H1 (cell line): ENCODE measurements at regions not wholly inside any gene's neighbourhood (a gene's known extent, or its start where the extent isn't known, plus 50 kb on each side); places are given as distances from the start of the nearest gene placed in this dataset.
"Not testable (repeated sequence)": the region's sequence is repeated elsewhere in the genome, so short reads cannot be mapped to it uniquely, and the experiment has no call there.

Experiments used
- CTCF ChIA-PET: fragments of 300-600 bp; sonication (Branson Sonifier 250); formaldehyde crosslinking; loops from one replicate; lab custom pipeline; 2021; ENCODE audit not compliant: partially characterized antibody; lab: Charles Lee
- POLR2A ChIA-PET: fragments of 300-600 bp; sonication (Branson Sonifier 250); formaldehyde crosslinking; loops from one replicate; lab custom pipeline; 2021; ENCODE audit warnings: inconsistent platforms; ENCODE audit not compliant: partially characterized antibody; lab: Charles Lee
- DNase-seq, 2 experiments: peaks; one replicate each; pipeline versions ENCODE4 v3.0.0 to v3.0.0-alpha.2; 2010 to 2022; ENCODE audit warnings: low spot score in 2 of 2, low read depth in 1 of 2, mixed read lengths in 1 of 2
- FAIRE-seq: peaks from 2 replicates; lab custom pipeline; 2011; peaks lifted over from hg19 to GRCh38; lab: Jason Lieb, UNC
- H2AFZ ChIP-seq: 2 replicates; pipeline ENCODE4 v1.8.1; 2012; ENCODE audit warnings: low read length, inconsistent platforms
- H2AK5ac ChIP-seq: 2 replicates; pipeline ENCODE4 v1.6.1; 2013; ENCODE audit warnings: low read depth, low read length
- H2BK120ac ChIP-seq: replicated peaks from 2 replicates; pipeline ENCODE3; 2013; ENCODE audit warnings: low read depth, low read length, inconsistent platforms
- H2BK12ac ChIP-seq: 2 replicates; pipeline ENCODE4 v1.6.1; 2013; ENCODE audit warnings: low read depth, low read length
- H2BK15ac ChIP-seq: 2 replicates; pipeline ENCODE4 v1.6.1; 2013; ENCODE audit warnings: low read length
- H2BK20ac ChIP-seq: 2 replicates; pipeline ENCODE4 v1.6.1; 2013; ENCODE audit warnings: low read length
- H2BK5ac ChIP-seq: 2 replicates; pipeline ENCODE4 v1.6.1; 2013; ENCODE audit warnings: low read depth, low read length
- H3K14ac ChIP-seq: 2 replicates; pipeline ENCODE4 v1.6.1; 2013; ENCODE audit warnings: inconsistent platforms; ENCODE audit not compliant: insufficient read length
- H3K18ac ChIP-seq: 2 replicates; pipeline ENCODE4 v1.6.1; 2013; ENCODE audit warnings: low read length; ENCODE audit errors: extremely low read depth
- H3K23ac ChIP-seq: 2 replicates; pipeline ENCODE4 v1.6.1; 2013; ENCODE audit warnings: inconsistent platforms; ENCODE audit not compliant: insufficient read length
- H3K23me2 ChIP-seq: 2 replicates; pipeline ENCODE4 v1.6.1; 2013; ENCODE audit warnings: low read depth, low read length
- H3K27ac ChIP-seq: 2 replicates; pipeline ENCODE4 v1.6.1; 2011; ENCODE audit warnings: low read depth, low read length, inconsistent platforms
- H3K27me3 ChIP-seq, 4 experiments: replicated peaks in 1 of 4; 1 replicate in 1 of 4; 2 replicates in 3 of 4; pipeline versions ENCODE4 v1.6.1 to v1.8.1; 2011 to 2013; ENCODE audit warnings: low read length in 3 of 4, mild to moderate bottlenecking in 3 of 4, inconsistent platforms in 2 of 4, mixed read lengths in 2 of 4, moderate library complexity in 1 of 4; ENCODE audit not compliant: control insufficient read depth in 3 of 4, insufficient read depth in 3 of 4; ENCODE audit errors: extremely low read depth in 1 of 4
- H3K36me3 ChIP-seq, 4 experiments: 2 replicates each; pipeline versions ENCODE4 v1.6.1 to v1.8.1; 2011 to 2013; ENCODE audit warnings: mild to moderate bottlenecking in 4 of 4, low read length in 3 of 4, moderate library complexity in 2 of 4, control low read depth in 1 of 4, inconsistent platforms in 1 of 4; ENCODE audit not compliant: insufficient read depth in 4 of 4, control insufficient read depth in 2 of 4
- H3K4ac ChIP-seq: replicated peaks from 2 replicates; pipeline ENCODE3; 2013; ENCODE audit warnings: low read length, low read depth, mixed read lengths, inconsistent platforms; ENCODE audit not compliant: insufficient read length
- H3K4me1 ChIP-seq, 4 experiments: replicated peaks in 1 of 4; 1 replicate in 1 of 4; 2 replicates in 3 of 4; pipeline versions ENCODE4 v1.6.1 to v1.8.1; 2011 to 2013; ENCODE audit warnings: low read length in 3 of 4, inconsistent platforms in 2 of 4, mixed read lengths in 1 of 4; ENCODE audit not compliant: insufficient read depth in 4 of 4, control insufficient read depth in 3 of 4
- H3K4me2 ChIP-seq, 2 experiments: 2 replicates each; pipeline versions ENCODE4 v1.6.1 to v1.8.1; 2011 to 2013; ENCODE audit warnings: low read depth in 2 of 2, low read length in 2 of 2, control low read depth in 1 of 2, inconsistent platforms in 1 of 2, mild to moderate bottlenecking in 1 of 2; ENCODE audit not compliant: insufficient read depth in 1 of 2
- H3K4me3 ChIP-seq, 4 experiments: fragments of 200-600, 300-600 bp in 1 of 4; sonication (generic), shearing (Covaris generic), sonication (Bioruptor Twin) in 1 of 4; 2 replicates each; pipeline versions ENCODE4 v1.5.1 to v1.8.1; 2011 to 2016; ENCODE audit warnings: low read length in 4 of 4, low read depth in 3 of 4, control low read depth in 2 of 4, inconsistent platforms in 2 of 4, mild to moderate bottlenecking in 2 of 4, mixed read lengths in 1 of 4, moderate library complexity in 1 of 4; ENCODE audit not compliant: insufficient read depth in 2 of 4; ENCODE audit errors: extremely low read depth in 1 of 4
- H3K56ac ChIP-seq: replicated peaks from 2 replicates; pipeline ENCODE3; 2013; ENCODE audit warnings: low read depth, mild to moderate bottlenecking, mixed read lengths, low read length, inconsistent platforms; ENCODE audit not compliant: insufficient read length
- H3K79me1 ChIP-seq: 2 replicates; pipeline ENCODE4 v1.6.1; 2013; ENCODE audit warnings: low read depth, low read length, control low read depth
- H3K79me2 ChIP-seq, 2 experiments: 2 replicates each; pipeline versions ENCODE4 v1.6.1 to v1.8.1; 2012 to 2013; ENCODE audit warnings: low read length in 2 of 2, mild to moderate bottlenecking in 2 of 2, inconsistent platforms in 1 of 2; ENCODE audit not compliant: insufficient read depth in 2 of 2, control insufficient read depth in 1 of 2
- H3K9ac ChIP-seq, 4 experiments: replicated peaks in 1 of 4; 1 replicate in 1 of 4; 2 replicates in 3 of 4; pipeline versions ENCODE4 v1.6.1 to v1.8.1; 2011 to 2013; ENCODE audit warnings: low read depth in 3 of 4, low read length in 3 of 4, control low read depth in 2 of 4, mild to moderate bottlenecking in 2 of 4, moderate library complexity in 2 of 4, inconsistent platforms in 1 of 4; ENCODE audit errors: extremely low read depth in 1 of 4
- H3K9me3 ChIP-seq, 2 experiments: 2 replicates each; pipeline versions ENCODE4 v1.6.1 to v1.8.1; 2012 to 2013; ENCODE audit warnings: mild to moderate bottlenecking in 2 of 2, moderate library complexity in 2 of 2, control low read depth in 1 of 2, inconsistent platforms in 1 of 2, low read depth in 1 of 2, low read length in 1 of 2, mixed read lengths in 1 of 2; ENCODE audit not compliant: insufficient read depth in 2 of 2
- H4K20me1 ChIP-seq, 2 experiments: replicated peaks in 1 of 2; 2 replicates each; pipeline versions ENCODE3 to v1.8.1; 2011 to 2013; ENCODE audit warnings: inconsistent platforms in 2 of 2, low read length in 2 of 2, mild to moderate bottlenecking in 1 of 2; ENCODE audit not compliant: insufficient read depth in 2 of 2, control insufficient read depth in 1 of 2
- H4K5ac ChIP-seq: 2 replicates; pipeline ENCODE4 v1.6.1; 2013; ENCODE audit warnings: low read length, low read depth, mixed read lengths, inconsistent platforms; ENCODE audit not compliant: insufficient read length
- H4K8ac ChIP-seq: 2 replicates; pipeline ENCODE4 v1.8.0; 2013; ENCODE audit warnings: mild to moderate bottlenecking, moderate library complexity, low read length, inconsistent platforms; ENCODE audit not compliant: insufficient read depth; ENCODE audit errors: extremely low read depth
- H4K91ac ChIP-seq: replicated peaks from 2 replicates; pipeline ENCODE3; 2013; ENCODE audit warnings: low read length, mixed read lengths, inconsistent platforms; ENCODE audit not compliant: insufficient read length
- WGBS, 2 experiments: shearing (Covaris generic) in 1 of 2; methylation state at CpG; one replicate each; pipeline versions ENCODE4 v1.1.6 to v1.1.7; 2013 to 2015; ENCODE audit warnings: low lambda C conversion rate in 2 of 2, mixed read lengths in 2 of 2, inconsistent platforms in 1 of 2, low coverage in 1 of 2, missing lambda C conversion rate in 1 of 2; ENCODE audit not compliant: insufficient replicate concordance in 2 of 2, insufficient coverage in 1 of 2, insufficient read length in 1 of 2; ENCODE audit errors: extremely low coverage in 1 of 2, missing lambda C conversion rate in 1 of 2; 5-methylcytosine and 5-hydroxymethylcytosine counted together

GRCh38 chr3:169006398-169006797, 657.1 kb downstream of the MECOM start:
- H4K8ac ChIP-seq, H2BK120ac ChIP-seq, H3K18ac ChIP-seq, H3K27me3 ChIP-seq, H2BK20ac ChIP-seq, H3K23me2 ChIP-seq, H3K79me1 ChIP-seq, H3K79me2 ChIP-seq, CTCF ChIA-PET, H2BK5ac ChIP-seq, H3K27ac ChIP-seq, H3K9ac ChIP-seq, H2AFZ ChIP-seq, H2BK12ac ChIP-seq, H4K91ac ChIP-seq, H3K36me3 ChIP-seq, H3K56ac ChIP-seq, H3K4me3 ChIP-seq, H4K5ac ChIP-seq, H3K4me2 ChIP-seq, FAIRE-seq, POLR2A ChIA-PET, H3K23ac ChIP-seq, H3K4ac ChIP-seq, DNase-seq, H2BK15ac ChIP-seq, H3K9me3 ChIP-seq, H2AK5ac ChIP-seq, H3K4me1 ChIP-seq, H3K14ac ChIP-seq, H4K20me1 ChIP-seq: not testable (repeated sequence)
- WGBS, 2 experiments, result 87% methylated on average over 2 of the region's 5 CpGs; no CpG with 5 or more reads in 1 of the 2 experiments
